ENCODE measurements at regions not wholly inside any gene's neighbourhood (a gene's known extent, or its start where the extent isn't known, plus 50 kb on each side); places are given as distances from the start of the nearest gene placed in this dataset.
"Not testable (repeated sequence)": the region's sequence is repeated elsewhere in the genome, so short reads cannot be mapped to it uniquely, and the experiment has no call there.

DNA sequence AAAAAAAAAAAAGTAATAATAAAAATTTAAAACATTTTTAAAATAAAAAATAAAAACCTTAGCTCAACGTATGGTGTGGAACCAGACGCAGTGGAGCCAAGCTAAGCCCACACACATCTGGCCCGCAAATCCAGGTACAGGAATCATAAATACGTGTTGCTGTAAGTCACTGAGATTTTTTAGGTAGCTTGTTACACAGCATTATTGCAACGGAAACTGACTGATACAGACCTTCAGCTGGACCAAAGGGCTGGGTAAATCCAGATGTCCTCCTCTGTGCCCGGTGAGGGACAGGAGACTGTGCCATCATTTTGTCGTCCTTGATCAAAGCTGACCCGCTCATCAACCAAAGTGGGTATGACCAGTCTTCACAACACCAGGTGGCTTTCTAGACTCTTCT, 104.9 kb downstream of the TMEM130 start:
- Mint-ChIP-seq H3K36me3 (ENCODE audit: low read depth) (no peaks in the 10 kb centered on the region), H3K4me3 (no peak overlapping the region), H3K27me3 (ENCODE audit: low read depth, poor library complexity) (peaks cover 19% of the 10 kb centered on the region), H3K27ac (no peak overlapping the region), H3K4me1 (peaks cover 14% of the 10 kb centered on the region), H3K9me3 (no peaks in the 10 kb centered on the region)
- TF ChIP-seq, protein P1, sequence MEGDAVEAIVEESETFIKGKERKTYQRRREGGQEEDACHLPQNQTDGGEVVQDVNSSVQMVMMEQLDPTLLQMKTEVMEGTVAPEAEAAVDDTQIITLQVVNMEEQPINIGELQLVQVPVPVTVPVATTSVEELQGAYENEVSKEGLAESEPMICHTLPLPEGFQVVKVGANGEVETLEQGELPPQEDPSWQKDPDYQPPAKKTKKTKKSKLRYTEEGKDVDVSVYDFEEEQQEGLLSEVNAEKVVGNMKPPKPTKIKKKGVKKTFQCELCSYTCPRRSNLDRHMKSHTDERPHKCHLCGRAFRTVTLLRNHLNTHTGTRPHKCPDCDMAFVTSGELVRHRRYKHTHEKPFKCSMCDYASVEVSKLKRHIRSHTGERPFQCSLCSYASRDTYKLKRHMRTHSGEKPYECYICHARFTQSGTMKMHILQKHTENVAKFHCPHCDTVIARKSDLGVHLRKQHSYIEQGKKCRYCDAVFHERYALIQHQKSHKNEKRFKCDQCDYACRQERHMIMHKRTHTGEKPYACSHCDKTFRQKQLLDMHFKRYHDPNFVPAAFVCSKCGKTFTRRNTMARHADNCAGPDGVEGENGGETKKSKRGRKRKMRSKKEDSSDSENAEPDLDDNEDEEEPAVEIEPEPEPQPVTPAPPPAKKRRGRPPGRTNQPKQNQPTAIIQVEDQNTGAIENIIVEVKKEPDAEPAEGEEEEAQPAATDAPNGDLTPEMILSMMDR (IDR thresholded peaks at IDR 0.05) = no peak
- DNase-seq = no peak

DNA sequence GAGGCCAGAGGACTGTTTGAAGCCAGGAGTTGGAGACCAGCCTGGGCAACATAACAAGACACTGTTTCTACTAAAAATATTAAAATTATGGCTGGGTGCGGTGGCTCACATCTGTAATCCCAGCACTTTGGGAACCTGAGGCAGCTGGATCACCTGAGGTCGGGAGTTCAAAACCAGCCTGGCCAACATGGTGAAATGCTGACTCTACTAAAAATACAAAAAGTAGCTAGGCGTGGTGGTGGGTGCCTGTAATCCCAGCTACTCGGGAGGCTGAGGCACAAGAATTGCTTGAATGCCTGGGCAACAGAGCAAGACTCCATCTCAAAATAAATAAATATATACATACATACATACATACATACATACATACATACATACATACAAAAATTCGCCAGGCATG, 99.7 kb downstream of the TMEM130 start:
- DNase-seq; H3K4me3 Mint-ChIP-seq; H3K36me3 Mint-ChIP-seq (ENCODE audit: low read depth); H3K27ac Mint-ChIP-seq; H3K9me3 Mint-ChIP-seq: not testable (repeated sequence)
- Mint-ChIP-seq H3K4me1 (peaks cover 29% of the 10 kb centered on the region), H3K27me3 (ENCODE audit: low read depth, poor library complexity) (peaks cover 15% of the 10 kb centered on the region)

DNA sequence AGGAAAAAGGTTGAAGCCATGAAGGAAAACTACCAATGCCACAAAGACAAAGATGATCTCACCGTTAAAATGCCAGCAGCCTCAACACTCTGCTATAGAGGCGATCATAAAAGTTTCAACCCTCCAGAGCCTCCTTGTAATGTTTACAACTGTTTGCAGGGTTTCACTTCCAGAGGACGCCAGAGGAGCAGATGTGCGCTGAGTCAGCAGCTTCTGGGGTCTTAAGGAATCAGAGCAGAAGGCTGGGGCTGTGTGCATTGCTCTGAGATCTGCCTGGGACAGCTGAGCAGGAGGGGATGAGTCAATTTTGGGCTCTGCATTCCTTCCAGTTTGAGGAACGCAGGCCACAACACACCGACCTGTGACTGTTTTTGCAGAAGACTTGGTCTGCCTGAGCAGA, 98.3 kb downstream of the TMEM130 start:
- Mint-ChIP-seq H3K4me1 (peaks cover 40% of the 10 kb centered on the region), H3K9me3 (no peaks in the 10 kb centered on the region), H3K27ac (peak overlapping the region; percentile 72), H3K27me3 (ENCODE audit: low read depth, poor library complexity) (peaks cover 15% of the 10 kb centered on the region), H3K36me3 (ENCODE audit: low read depth) (no peaks in the 10 kb centered on the region), H3K4me3 (peak overlapping the region; percentile 33)
- TF ChIP-seq, protein P1 (IDR thresholded peaks at IDR 0.05) = no peak
- no peak for DNase-seq

DNA sequence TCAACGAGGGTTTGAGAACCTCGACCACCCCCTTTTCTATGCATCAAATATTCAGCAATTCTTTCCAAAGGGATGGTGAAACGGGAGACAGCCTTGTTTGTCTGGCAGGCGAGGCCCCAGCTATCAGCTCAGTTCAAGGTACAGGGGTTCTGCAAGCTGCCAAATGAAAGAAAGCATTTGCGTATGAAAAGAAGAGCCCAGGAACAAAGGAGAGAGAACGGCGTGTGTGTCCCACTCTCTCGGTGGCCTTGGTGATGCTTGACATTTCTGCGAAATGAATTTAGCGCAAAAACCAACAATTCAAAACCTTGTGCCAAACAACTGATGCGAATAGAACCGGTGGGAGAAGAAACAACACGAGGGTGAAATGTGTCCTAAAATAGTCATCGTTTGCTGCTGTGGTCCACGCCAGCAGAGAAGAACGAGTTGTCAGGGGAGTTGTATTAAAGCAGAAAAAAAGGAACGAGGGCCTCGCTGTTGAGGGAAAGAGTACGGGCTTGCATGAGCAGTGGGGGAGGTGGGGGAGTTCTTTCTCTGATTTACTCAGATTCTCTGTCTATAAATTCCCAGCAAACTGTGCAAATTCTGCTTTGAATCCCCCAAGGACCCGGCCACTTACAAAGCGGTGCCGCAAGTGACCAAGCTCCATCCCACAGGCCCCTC, 97.7 kb downstream of the TMEM130 start:
- peaks cover 15% of the 10 kb centered on the region for H3K27me3 Mint-ChIP-seq (ENCODE audit: low read depth, poor library complexity)
- no peak for DNase-seq
- H3K9me3 Mint-ChIP-seq = no peaks in the 10 kb centered on the region
- no peak overlapping the region for H3K27ac Mint-ChIP-seq
- no peaks in the 10 kb centered on the region for H3K36me3 Mint-ChIP-seq (ENCODE audit: low read depth)
- peaks cover 43% of the 10 kb centered on the region for H3K4me1 Mint-ChIP-seq
- TF ChIP-seq, protein P1 (IDR thresholded peaks at IDR 0.05) = no peak
- H3K4me3 Mint-ChIP-seq = peak overlapping the region; percentile 33

DNA sequence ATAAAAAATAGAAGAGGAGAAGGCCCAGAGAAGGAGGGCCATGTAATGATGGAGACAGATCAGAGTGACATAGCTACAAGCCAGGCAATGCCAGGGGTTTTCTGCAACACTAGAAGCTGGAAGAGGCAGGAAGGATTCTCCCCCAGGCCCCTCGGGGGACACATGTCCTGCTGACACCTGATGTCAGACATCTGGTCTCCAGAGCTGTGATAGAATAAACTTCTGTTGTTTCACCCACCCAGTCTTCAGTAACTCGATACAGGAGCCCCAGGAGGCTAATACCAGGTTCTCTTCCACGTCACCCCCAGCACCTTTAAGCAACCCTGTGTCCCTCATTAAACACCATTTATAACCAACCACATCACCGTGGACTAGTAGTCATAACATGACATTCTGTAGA, 94.9 kb downstream of the TMEM130 start:
- H3K36me3 Mint-ChIP-seq (ENCODE audit: low read depth) = no peaks in the 10 kb centered on the region
- H3K4me3 Mint-ChIP-seq = no peak overlapping the region
- peaks cover 12% of the 10 kb centered on the region for H3K27me3 Mint-ChIP-seq (ENCODE audit: low read depth, poor library complexity)
- H3K4me1 Mint-ChIP-seq = peaks cover 46% of the 10 kb centered on the region
- peaks cover 5% of the 10 kb centered on the region for H3K9me3 Mint-ChIP-seq
- no peak for DNase-seq
- TF ChIP-seq, protein P1 (IDR thresholded peaks at IDR 0.05) = no peak
- peak overlapping the region; percentile 92 for H3K27ac Mint-ChIP-seq

DNA sequence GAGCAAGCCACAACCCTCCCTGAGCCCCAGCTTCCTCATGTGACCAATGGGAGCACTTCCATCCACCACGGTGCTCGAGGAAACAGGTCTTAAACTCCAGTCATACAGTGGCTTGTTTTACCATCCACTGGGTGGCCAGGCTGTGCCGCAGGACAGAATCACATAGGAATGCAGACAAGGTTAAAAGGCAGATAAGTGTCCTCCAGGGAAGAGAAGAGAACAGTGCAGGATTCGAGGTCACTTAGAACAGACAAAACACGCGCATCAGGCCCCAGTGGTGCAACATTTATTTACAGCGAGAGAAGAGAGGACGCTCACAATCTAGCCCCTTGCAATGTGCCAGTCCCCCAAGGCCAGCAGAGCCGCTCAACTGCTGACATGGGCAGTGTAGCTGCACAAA, 92.8 kb downstream of the TMEM130 start:
- peaks cover 37% of the 10 kb centered on the region for H3K4me1 Mint-ChIP-seq
- peaks cover 11% of the 10 kb centered on the region for H3K27me3 Mint-ChIP-seq (ENCODE audit: low read depth, poor library complexity)
- no peak overlapping the region for H3K27ac Mint-ChIP-seq

More for the DNA sequence above, 92.8 kb downstream of the TMEM130 start:
- TF ChIP-seq, protein P1 (IDR thresholded peaks at IDR 0.05) = no peak
- H3K4me3 Mint-ChIP-seq = no peak overlapping the region
- H3K36me3 Mint-ChIP-seq (ENCODE audit: low read depth) = no peaks in the 10 kb centered on the region
- H3K9me3 Mint-ChIP-seq = peaks cover 8% of the 10 kb centered on the region
- DNase-seq = no peak
